ENCODE measurements at regions not wholly inside any gene's neighbourhood (a gene's known extent, or its start where the extent isn't known, plus 50 kb on each side); places are given as distances from the start of the nearest gene placed in this dataset.

- TF ChIP-seq EZH2phosphoT487 (conservative IDR thresholded peaks at IDR 0.05; ENCODE audit: low read length): no peak
- H3K9me3 ChIP-seq (ENCODE audit: insufficient read depth, low read length): no peaks in the 10 kb centered on the region
- no peaks in the 10 kb centered on the region for H3K9me2 ChIP-seq (replicated peaks; ENCODE audit: insufficient read depth, low read length)
- no peak overlapping the region for H2AFZ ChIP-seq (ENCODE audit: low read depth, low read length, severe bottlenecking)
- H3K27ac ChIP-seq (ENCODE audit: low read depth, low read length): no peak overlapping the region
- H3F3A ChIP-seq (ENCODE audit: insufficient read depth): no peaks in the 10 kb centered on the region
- no peaks in the 10 kb centered on the region for H4K20me1 ChIP-seq (ENCODE audit: low read depth, low read length)
- no peaks in the 10 kb centered on the region for H3K79me2 ChIP-seq (ENCODE audit: insufficient read depth, low read length)
- no peak overlapping the region for H3K9ac ChIP-seq (ENCODE audit: low read length)
- no peak overlapping the region for H3K4me3 ChIP-seq (ENCODE audit: insufficient read depth, low read length, poor library complexity, severe bottlenecking)
- no peak overlapping the region for H3K4me2 ChIP-seq (ENCODE audit: low read depth, low read length, poor library complexity, severe bottlenecking)
- no peaks in the 10 kb centered on the region for H3K27me3 ChIP-seq (ENCODE audit: low read length)
- no peaks in the 10 kb centered on the region for H3K36me3 ChIP-seq (ENCODE audit: low read length)
These were observed 301.6 kb upstream of the LRATD1 start for GRCh38 chr2:14330884-14331283.

- Histone ChIP-seq H3K36me3 (ENCODE audit: low read length) (no peaks in the 10 kb centered on the region), H3K9ac (ENCODE audit: low read length) (no peak overlapping the region), H3K4me2 (ENCODE audit: low read depth, low read length, poor library complexity, severe bottlenecking) (no peak overlapping the region), H3K4me3 (ENCODE audit: insufficient read depth, low read length, poor library complexity, severe bottlenecking) (no peak overlapping the region), H3K9me2 (replicated peaks; ENCODE audit: insufficient read depth, low read length) (no peaks in the 10 kb centered on the region), H3F3A (ENCODE audit: insufficient read depth) (no peaks in the 10 kb centered on the region), H3K27ac (ENCODE audit: low read depth, low read length) (no peak overlapping the region), H3K27me3 (ENCODE audit: low read length) (no peaks in the 10 kb centered on the region), H3K79me2 (ENCODE audit: insufficient read depth, low read length) (no peaks in the 10 kb centered on the region), H4K20me1 (ENCODE audit: low read depth, low read length) (no peaks in the 10 kb centered on the region), H3K9me3 (ENCODE audit: insufficient read depth, low read length) (no peaks in the 10 kb centered on the region), H2AFZ (ENCODE audit: low read depth, low read length, severe bottlenecking) (no peak overlapping the region)
- no peak for TF ChIP-seq CTCF (IDR thresholded peaks at IDR 0.05; ENCODE audit: insufficient read depth, low read length, poor library complexity, severe bottlenecking)
- no peak for TF ChIP-seq EZH2phosphoT487 (conservative IDR thresholded peaks at IDR 0.05; ENCODE audit: low read length)
These were observed 295.6 kb upstream of the LRATD1 start for GRCh38 chr2:14336759-14337382.

- no peak overlapping the region for H3K4me2 ChIP-seq (ENCODE audit: low read depth, low read length, poor library complexity, severe bottlenecking)
- H3K79me2 ChIP-seq (ENCODE audit: insufficient read depth, low read length): no peaks in the 10 kb centered on the region
These were observed 291.8 kb upstream of the LRATD1 start for GRCh38 chr2:14340703-14341102.

More at GRCh38 chr2:14340703-14341102, 291.8 kb upstream of the LRATD1 start:
- Histone ChIP-seq H3K9me3 (ENCODE audit: insufficient read depth, low read length) (no peaks in the 10 kb centered on the region), H3K27ac (ENCODE audit: low read depth, low read length) (no peak overlapping the region), H3K9ac (ENCODE audit: low read length) (no peak overlapping the region), H2AFZ (ENCODE audit: low read depth, low read length, severe bottlenecking) (no peak overlapping the region), H3F3A (ENCODE audit: insufficient read depth) (no peaks in the 10 kb centered on the region), H3K36me3 (ENCODE audit: low read length) (no peaks in the 10 kb centered on the region), H4K20me1 (ENCODE audit: low read depth, low read length) (no peaks in the 10 kb centered on the region), H3K9me2 (replicated peaks; ENCODE audit: insufficient read depth, low read length) (no peaks in the 10 kb centered on the region), H3K4me3 (ENCODE audit: insufficient read depth, low read length, poor library complexity, severe bottlenecking) (no peak overlapping the region), H3K27me3 (ENCODE audit: low read length) (no peaks in the 10 kb centered on the region)
- TF ChIP-seq EZH2phosphoT487 (conservative IDR thresholded peaks at IDR 0.05; ENCODE audit: low read length): no peak
- no peak for TF ChIP-seq CTCF (IDR thresholded peaks at IDR 0.05; ENCODE audit: insufficient read depth, low read length, poor library complexity, severe bottlenecking)
